ENCODE measurements at regions not wholly inside any gene's neighbourhood (a gene's known extent, or its start where the extent isn't known, plus 50 kb on each side); places are given as distances from the start of the nearest gene placed in this dataset.
"Not testable (repeated sequence)": the region's sequence is repeated elsewhere in the genome, so short reads cannot be mapped to it uniquely, and the experiment has no call there.

- no peak for DNase-seq (ENCODE audit: low spot score)
These were observed 376.3 kb upstream of the UBE2E3 start for GRCh38 chr2:180604077-180604476.

- DNase-seq (ENCODE audit: low spot score) = no peak
These were observed 379.4 kb upstream of the UBE2E3 start for GRCh38 chr2:180601016-180601415.

- DNase-seq (ENCODE audit: low spot score) = no peak
These were observed 380.6 kb upstream of the UBE2E3 start for GRCh38 chr2:180599804-180600203.

GRCh38 chr2:180597179-180597578 lies 383.2 kb upstream of the UBE2E3 start:
- DNase-seq (ENCODE audit: low spot score) = no peak

DNA sequence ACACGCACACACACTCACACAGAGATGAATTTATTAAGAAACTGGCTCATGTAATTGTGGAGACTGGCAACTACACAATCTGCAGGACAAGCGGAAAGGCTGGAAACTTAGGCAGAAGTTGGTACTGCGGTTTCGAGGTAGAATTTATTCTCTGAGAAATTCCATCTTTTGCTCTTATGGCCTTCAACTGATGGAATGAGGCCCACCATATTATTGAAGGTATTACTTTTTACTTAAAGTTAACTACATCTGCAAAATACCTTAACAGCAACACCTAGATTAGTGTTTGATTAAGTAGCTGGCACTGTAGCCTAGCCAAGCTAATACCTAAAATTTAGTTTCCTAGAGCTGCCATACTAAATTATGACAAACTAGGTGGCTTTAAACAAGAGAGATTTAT lies 384.0 kb upstream of the UBE2E3 start:
- no peak for DNase-seq (ENCODE audit: low spot score)

DNA sequence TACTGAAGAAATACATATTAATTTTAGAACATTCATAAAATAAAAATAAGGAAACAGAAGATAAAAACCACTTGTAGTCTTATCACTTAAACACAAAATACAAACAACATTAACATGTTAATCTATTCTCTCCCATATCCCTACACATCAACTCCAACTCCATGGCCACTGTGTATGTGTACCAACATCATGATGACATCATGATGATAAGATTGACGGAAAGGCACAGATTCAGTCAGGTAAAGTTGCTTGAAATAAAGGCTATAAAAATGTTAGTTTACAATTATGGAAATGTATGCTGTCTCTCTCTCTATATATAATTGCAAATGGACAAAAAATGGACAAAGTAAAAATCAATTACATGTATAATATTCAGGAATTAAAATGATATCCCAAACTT lies 388.5 kb upstream of the UBE2E3 start:
- no peak for DNase-seq (ENCODE audit: low spot score)

GRCh38 chr2:180591093-180591781 lies 389.2 kb upstream of the UBE2E3 start:
- not testable (repeated sequence) for DNase-seq (ENCODE audit: low spot score)

GRCh38 chr2:180583441-180584140 lies 396.8 kb upstream of the UBE2E3 start:
- DNase-seq (ENCODE audit: low spot score) = no peak

GRCh38 chr2:180579388-180579787 lies 401.0 kb upstream of the UBE2E3 start:
- DNase-seq (ENCODE audit: low spot score) = no peak

- no peak for DNase-seq (ENCODE audit: low spot score)
These were observed 402.0 kb upstream of the UBE2E3 start for GRCh38 chr2:180578441-180578840.

DNA sequence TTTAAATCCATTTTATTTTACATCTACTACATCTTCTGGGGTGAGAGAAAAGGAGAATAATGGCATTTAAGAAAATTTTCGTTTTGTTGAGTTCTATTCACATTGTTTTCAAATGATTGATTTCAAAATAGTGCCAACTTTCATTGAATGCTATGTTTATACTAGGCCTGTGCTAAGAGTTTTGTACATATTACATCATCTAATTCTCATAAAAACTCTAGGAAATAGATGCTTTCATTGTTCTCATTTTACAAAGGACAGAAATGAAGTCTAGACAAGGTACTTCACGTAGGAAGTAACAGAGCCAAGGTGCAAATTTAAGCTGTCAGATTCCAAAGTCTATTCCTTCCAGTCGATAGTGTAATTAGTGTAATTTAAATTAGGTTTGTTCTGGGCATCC lies 402.8 kb upstream of the UBE2E3 start:
- no peak for DNase-seq (ENCODE audit: low spot score)

- no peak for DNase-seq (ENCODE audit: low spot score)
These were observed 406.5 kb upstream of the UBE2E3 start for GRCh38 chr2:180573951-180574350.

- no peak for DNase-seq (ENCODE audit: low spot score)
These were observed 408.1 kb upstream of the UBE2E3 start for GRCh38 chr2:180572346-180572745.

GRCh38 chr2:180571559-180571958 lies 408.8 kb upstream of the UBE2E3 start:
- DNase-seq (ENCODE audit: low spot score) = no peak

DNA sequence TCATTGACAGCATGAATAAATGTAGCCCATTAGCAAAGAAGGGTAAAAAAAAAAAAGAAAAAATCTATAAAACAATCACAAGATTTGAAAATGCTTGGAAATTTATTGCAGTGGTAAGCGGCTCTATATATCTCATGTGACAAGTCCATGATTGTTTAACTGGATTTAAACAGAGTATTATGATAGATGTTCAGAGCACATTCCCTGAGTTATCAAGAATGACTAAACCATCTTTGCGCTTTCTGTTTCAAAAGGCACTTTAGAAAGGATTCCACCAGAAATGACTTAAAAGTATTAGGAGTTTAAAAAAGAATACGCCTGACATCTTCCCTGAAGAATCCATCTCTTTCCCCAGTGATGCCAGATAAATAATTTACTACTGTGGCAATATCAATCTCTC lies 409.5 kb upstream of the UBE2E3 start:
- no peak for DNase-seq (ENCODE audit: low spot score)

GRCh38 chr2:180564051-180564450 lies 416.4 kb upstream of the UBE2E3 start:
- DNase-seq (ENCODE audit: low spot score) = no peak

DNA sequence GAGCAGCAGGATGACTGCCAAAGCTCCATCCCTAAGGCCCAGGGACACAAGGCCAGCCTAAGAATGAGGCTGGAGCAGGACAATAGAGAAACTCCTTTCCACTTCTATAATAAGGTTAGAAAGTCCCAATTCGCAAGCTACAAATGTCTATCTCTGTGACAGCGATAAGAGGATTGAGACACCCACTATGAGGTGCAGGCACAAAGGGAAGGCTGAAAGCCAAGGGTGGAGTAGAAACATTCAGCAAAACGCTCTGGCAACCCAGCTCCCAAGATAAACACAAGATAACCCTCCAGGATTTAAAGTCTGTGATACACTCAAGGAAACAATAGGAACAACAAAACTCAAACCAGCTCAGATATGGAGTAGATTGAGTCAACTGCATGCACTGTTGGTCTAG lies 418.0 kb upstream of the UBE2E3 start:
- DNase-seq (ENCODE audit: low spot score) = no peak

- DNase-seq (ENCODE audit: low spot score) = no peak
These were observed 420.6 kb upstream of the UBE2E3 start for GRCh38 chr2:180559771-180560170.

- no peak for DNase-seq (ENCODE audit: low spot score)
These were observed 421.4 kb upstream of the UBE2E3 start for GRCh38 chr2:180559038-180559437.

DNA sequence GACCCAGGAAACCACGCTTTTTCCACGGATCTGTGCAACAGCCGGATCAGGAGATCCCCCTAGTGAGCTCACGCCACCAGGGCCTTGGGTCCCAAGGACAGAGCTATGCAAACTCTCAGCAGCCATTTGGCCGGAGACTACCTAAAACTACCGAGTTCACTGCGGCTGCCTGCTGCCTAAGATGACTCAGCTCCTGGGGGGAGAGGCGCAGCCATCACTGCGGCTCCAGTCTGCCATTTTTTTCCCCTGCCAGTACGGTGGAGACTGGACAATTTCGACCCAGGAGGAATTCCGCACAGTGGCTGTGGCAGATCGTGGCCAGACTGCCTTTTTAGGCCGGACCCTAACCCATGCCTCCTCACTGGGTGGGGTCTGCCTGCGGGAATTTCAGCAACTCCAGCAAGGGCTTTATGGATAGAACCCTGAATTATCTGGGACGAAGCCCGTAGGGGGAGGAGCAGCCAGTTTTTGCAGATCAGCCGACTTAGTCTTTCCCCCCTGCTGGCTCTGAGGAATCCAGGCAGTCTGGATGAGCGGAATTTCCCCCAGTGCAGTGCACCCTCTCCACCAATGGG lies 424.9 kb upstream of the UBE2E3 start:
- no peak for DNase-seq (ENCODE audit: low spot score)

- DNase-seq (ENCODE audit: low spot score) = no peak
These were observed 426.1 kb upstream of the UBE2E3 start for GRCh38 chr2:180554330-180554729.

- no peak for DNase-seq (ENCODE audit: low spot score)
These were observed 427.2 kb upstream of the UBE2E3 start for GRCh38 chr2:180553094-180553715.

DNA sequence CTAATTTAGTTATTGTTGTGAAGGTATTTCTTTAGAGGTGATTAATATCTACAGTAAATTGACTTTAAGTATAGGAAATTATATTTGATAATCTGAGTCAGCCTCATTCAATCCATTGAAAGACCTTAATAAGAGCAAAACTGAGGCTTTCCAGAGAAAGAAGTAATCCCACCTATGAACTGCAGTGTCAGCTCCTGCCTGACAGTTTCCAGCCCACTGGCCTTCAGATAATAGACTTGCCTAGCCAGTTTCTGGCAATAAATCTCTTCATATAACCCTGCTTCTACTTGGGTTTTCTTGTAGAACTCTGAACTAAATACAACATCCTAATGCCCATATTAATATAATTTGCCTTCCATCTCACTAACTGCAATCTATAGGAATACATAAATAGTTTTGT lies 437.9 kb upstream of the UBE2E3 start:
- no peak for DNase-seq (ENCODE audit: low spot score)

Measured in HuH-7.5 (cell line).